IMR-90 (cell line): ENCODE measurements at regions not wholly inside any gene's neighbourhood (a gene's known extent, or its start where the extent isn't known, plus 50 kb on each side); places are given as distances from the start of the nearest gene placed in this dataset.
A peak's percentile ranks its signal among the peaks of the same experiment; 100 is the strongest.

ENCODE experiments used
- ATAC-seq: fragments of 200-7000 bp; cut with Tn5 transposase; 2 replicates; pipeline ENCODE4 v1.9.1; 2020; ENCODE audit warnings: low read depth, mild to moderate bottlenecking, moderate library complexity
- BruUV-seq: library from RNA; stranded (reverse); fragments of 400-500 nt; replicated peaks from 2 replicates; lab custom pipeline; 2021; lab: Mats Ljungman, UMichigan
- CTCF ChIA-PET: fragments of 300-600 bp; formaldehyde crosslinking; extraction: SDS; loops from one replicate; lab custom pipeline; 2021; ENCODE audit warnings: antibody characterized with exemption; lab: Yijun Ruan, JAX
- POLR2A ChIA-PET: fragments of 300-600 bp; sonication (Branson Sonifier 250); formaldehyde crosslinking; loops from one replicate; lab custom pipeline; 2022; ENCODE audit warnings: antibody characterized with exemption; ENCODE audit not compliant: unreplicated experiment; lab: Charles Lee
- DNase-seq: peaks from one replicate; pipeline ENCODE4 v3.0.0; 2013
- H2AFZ ChIP-seq: replicated peaks from 2 replicates; pipeline ENCODE3; 2013; ENCODE audit warnings: low read length, mild to moderate bottlenecking; ENCODE audit not compliant: poor library complexity
- H2AK5ac ChIP-seq: 2 replicates; pipeline ENCODE4 v1.6.1; 2013; ENCODE audit warnings: low read depth, low read length, inconsistent platforms
- H2AK9ac ChIP-seq: replicated peaks from 2 replicates; pipeline ENCODE3; 2013; ENCODE audit warnings: mild to moderate bottlenecking, low read depth, low read length, moderate library complexity; ENCODE audit not compliant: poor library complexity
- H2BK120ac ChIP-seq: 2 replicates; pipeline ENCODE4 v1.6.1; 2013; ENCODE audit warnings: low read depth, low read length, inconsistent platforms
- H2BK15ac ChIP-seq: 3 replicates; pipeline ENCODE4 v1.6.1; 2013; ENCODE audit warnings: low read depth, low read length, inconsistent platforms
- H2BK20ac ChIP-seq: 2 replicates; pipeline ENCODE4 v1.6.1; 2013; ENCODE audit warnings: low read depth, mild to moderate bottlenecking, inconsistent platforms, low read length, moderate library complexity
- H2BK5ac ChIP-seq: 2 replicates; pipeline ENCODE4 v1.6.1; 2013; ENCODE audit warnings: mild to moderate bottlenecking, low read depth, low read length, inconsistent platforms; ENCODE audit not compliant: poor library complexity, severe bottlenecking
- H3K14ac ChIP-seq: replicated peaks from 2 replicates; pipeline ENCODE4 v1.6.1; 2013; ENCODE audit warnings: low read depth, low read length, inconsistent platforms
- H3K18ac ChIP-seq: 2 replicates; pipeline ENCODE4 v1.6.1; 2013; ENCODE audit warnings: low read depth, low read length, control low read depth
- H3K23ac ChIP-seq: 2 replicates; pipeline ENCODE4 v1.6.1; 2013; ENCODE audit warnings: low read depth, low read length, inconsistent platforms
- H3K27ac ChIP-seq: 2 replicates; pipeline ENCODE4 v1.5.1; 2013; ENCODE audit warnings: mild to moderate bottlenecking, control low read depth, low read length; ENCODE audit not compliant: insufficient read depth
- H3K27me3 ChIP-seq: 2 replicates; pipeline ENCODE4 v1.6.1; 2013; ENCODE audit warnings: low read length; ENCODE audit not compliant: control insufficient read depth, insufficient read depth
- H3K36me3 ChIP-seq: 2 replicates; pipeline ENCODE4 v1.6.1; 2013; ENCODE audit warnings: low read length, mixed read lengths; ENCODE audit not compliant: control insufficient read depth, insufficient read depth
- H3K4ac ChIP-seq: 2 replicates; pipeline ENCODE4 v1.6.1; 2013; ENCODE audit warnings: low read depth, low read length, inconsistent platforms
- H3K4me1 ChIP-seq: 2 replicates; pipeline ENCODE4 v1.6.1; 2013; ENCODE audit warnings: low read length, mixed read lengths; ENCODE audit not compliant: control insufficient read depth, insufficient read depth
- H3K4me2 ChIP-seq: 2 replicates; pipeline ENCODE4 v1.6.1; 2013; ENCODE audit warnings: low read depth, mild to moderate bottlenecking, control low read depth, low read length, moderate library complexity
- H3K4me3 ChIP-seq: 2 replicates; pipeline ENCODE4 v1.5.1; 2013; ENCODE audit warnings: low read depth, mild to moderate bottlenecking, control low read depth, low read length, moderate library complexity; ENCODE audit not compliant: insufficient read depth
- H3K56ac ChIP-seq: 2 replicates; pipeline ENCODE4 v1.6.1; 2013; ENCODE audit warnings: low read length, inconsistent platforms; ENCODE audit not compliant: insufficient read depth; ENCODE audit errors: extremely low read depth
- H3K79me1 ChIP-seq, 2 experiments: 2 replicates each; pipeline ENCODE4 v1.6.1; 2013; ENCODE audit warnings: low read length in 2 of 2, inconsistent platforms in 1 of 2, low read depth in 1 of 2
- H3K9ac ChIP-seq: 2 replicates; pipeline ENCODE4 v1.6.1; 2013; ENCODE audit warnings: low read depth, low read length, control low read depth
- H3K9me1 ChIP-seq: 2 replicates; pipeline ENCODE4 v1.6.1; 2013; ENCODE audit warnings: low read length, inconsistent platforms; ENCODE audit not compliant: insufficient read depth
- H3K9me3 ChIP-seq: 2 replicates; pipeline ENCODE4 v1.6.1; 2013; ENCODE audit warnings: low read length; ENCODE audit not compliant: control insufficient read depth, insufficient read depth
- H4K20me1 ChIP-seq: 2 replicates; pipeline ENCODE4 v1.6.1; 2013; ENCODE audit warnings: low read length, inconsistent platforms; ENCODE audit not compliant: insufficient read depth
- H4K5ac ChIP-seq: 2 replicates; pipeline ENCODE4 v1.6.1; 2013; ENCODE audit warnings: mild to moderate bottlenecking, low read depth, low read length, control low read depth
- H4K8ac ChIP-seq, 2 experiments: 2 replicates each; pipeline ENCODE4 v1.6.1; 2013; ENCODE audit warnings: low read depth in 2 of 2, low read length in 2 of 2, control low read depth in 1 of 2, inconsistent platforms in 1 of 2
- H4K91ac ChIP-seq: 2 replicates; pipeline ENCODE4 v1.6.1; 2013; ENCODE audit warnings: low read depth, low read length, inconsistent platforms; ENCODE audit not compliant: insufficient read depth
- BHLHE40 ChIP-seq: fragments of 150-350 bp; IDR thresholded peaks from 2 replicates; pipeline ENCODE4 v1.6.1; 2016; ENCODE audit warnings: mild to moderate bottlenecking, low read depth, low read length
- CEBPB ChIP-seq: IDR thresholded peaks from 2 replicates; pipeline ENCODE4 v1.6.1; 2012; ENCODE audit warnings: low read depth, low read length, improper control_type of control experiment
- CHD1 ChIP-seq: IDR thresholded peaks from 2 replicates; pipeline ENCODE4 v1.6.1; 2012; ENCODE audit warnings: low read depth, low read length, improper control_type of control experiment
- CTCF ChIP-seq: conservative IDR thresholded peaks from 2 replicates; pipeline ENCODE4 v1.5.1; 2012; ENCODE audit warnings: mild to moderate bottlenecking, low read depth, low read length, improper control_type of control experiment
- FOS ChIP-seq: fragments of 150-350 bp; IDR thresholded peaks from 2 replicates; pipeline ENCODE4 v1.6.1; 2016; ENCODE audit warnings: low read depth, low read length
- MAZ ChIP-seq: IDR thresholded peaks from 2 replicates; pipeline ENCODE4 v1.6.1; 2012; ENCODE audit warnings: low read depth, mild to moderate bottlenecking, low read length, improper control_type of control experiment, moderate library complexity, borderline replicate concordance
- MXI1 ChIP-seq: IDR thresholded peaks from 2 replicates; pipeline ENCODE4 v1.6.1; 2012; ENCODE audit warnings: low read depth, mild to moderate bottlenecking, low read length, moderate library complexity, borderline replicate concordance
- NFE2L2 ChIP-seq: fragments of 150-350 bp; IDR thresholded peaks from 2 replicates; pipeline ENCODE4 v1.6.1; 2016; ENCODE audit warnings: low read depth, mild to moderate bottlenecking, low read length
- POLR2A ChIP-seq: IDR thresholded peaks from 2 replicates; pipeline ENCODE4 v1.6.1; 2012; ENCODE audit warnings: mild to moderate bottlenecking, low read depth, low read length
- RCOR1 ChIP-seq: IDR thresholded peaks from 2 replicates; pipeline ENCODE4 v1.6.1; 2012; ENCODE audit warnings: mild to moderate bottlenecking, low read length, improper control_type of control experiment; ENCODE audit not compliant: insufficient replicate concordance
- SMC3 ChIP-seq: fragments of 150-350 bp; IDR thresholded peaks from 2 replicates; pipeline ENCODE4 v1.6.1; 2016; ENCODE audit warnings: low read depth, mild to moderate bottlenecking, antibody characterized with exemption, low read length, moderate library complexity
- USF2 ChIP-seq: fragments of 150-350 bp; IDR thresholded peaks from 2 replicates; pipeline ENCODE4 v1.6.1; 2017; ENCODE audit warnings: mild to moderate bottlenecking, antibody characterized with exemption, low read length, low read depth
- WGBS, 2 experiments: methylation state at CpG; one replicate each; pipeline versions ENCODE4 v1.1.5 to v1.1.7; 2013; ENCODE audit warnings: missing lambda C conversion rate in 2 of 2; ENCODE audit not compliant: insufficient read length in 1 of 2; ENCODE audit errors: extremely low coverage in 2 of 2; 5-methylcytosine and 5-hydroxymethylcytosine counted together
- dilution Hi-C: fragments of 300-500 bp; cut with HindIII; formaldehyde crosslinking; loops from one replicate; pipeline ENCODE4 v1.14.3; 2018; ENCODE audit warnings: low sequenced_read_pairs; ENCODE audit not compliant: unreplicated experiment
- in situ Hi-C: fragments of 300-500 bp; cut with MboI; formaldehyde crosslinking; loops from 3 replicates; pipeline ENCODE4 v1.14.3; 2019; ENCODE audit warnings: low sequenced_read_pairs, inconsistent platforms, mixed read lengths
- intact Hi-C: fragments of 100-400 bp; cut with micrococcal nuclease; formaldehyde crosslinking; loops from 2 replicates; pipeline ENCODE4 v1.10.0; 2022

DNA sequence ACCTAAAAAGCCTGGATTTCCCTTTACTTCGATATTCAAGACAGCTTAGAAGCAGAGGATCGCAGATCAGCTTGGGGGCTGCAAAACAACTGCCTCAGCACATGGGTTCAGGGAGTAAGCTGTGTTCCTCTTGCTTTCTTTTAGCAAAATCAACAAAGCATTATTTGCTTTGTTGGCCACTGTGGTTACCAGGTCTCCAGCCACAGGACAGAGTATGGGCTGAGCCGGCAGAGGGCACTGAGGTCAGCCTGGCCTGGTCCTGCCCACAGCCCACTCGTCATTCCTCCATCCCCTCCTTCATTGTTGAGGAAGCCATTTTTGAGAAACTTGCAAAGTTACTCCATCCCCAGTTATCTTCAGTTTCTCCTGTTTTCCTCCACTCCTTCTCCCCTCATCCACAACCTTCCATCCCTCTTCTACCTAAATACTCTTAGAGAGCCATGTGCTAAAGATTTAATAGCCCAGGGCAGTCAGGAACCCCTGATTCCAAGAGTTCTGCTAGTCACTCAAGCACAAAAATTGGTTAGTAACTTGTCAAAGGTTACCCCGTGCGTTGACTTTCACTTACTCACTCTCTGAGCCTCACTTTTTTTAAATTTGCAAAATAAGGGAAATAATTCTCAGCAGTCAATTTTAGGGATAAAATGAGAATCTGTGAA, 60.0 kb upstream of the HES1 start:
- Histone ChIP-seq H2AK5ac (no peak overlapping the region), H4K5ac (no peak overlapping the region), H3K4me1 (no peaks in the 10 kb centered on the region), H2AFZ (peak overlapping the region; percentile 54), H3K27me3 (peaks cover 57% of the 10 kb centered on the region), H3K9me3 (peaks cover 2% of the 10 kb centered on the region), H4K20me1 (no peaks in the 10 kb centered on the region), H4K91ac (no peak overlapping the region), H2BK20ac (no peak overlapping the region), H3K4me3 (no peak overlapping the region), H2BK15ac (no peak overlapping the region), H3K9ac (no peak overlapping the region), H3K23ac (no peak overlapping the region), H3K79me1 (no peaks in the 10 kb centered on the region), H2AK9ac (no peak overlapping the region), H3K27ac (no peak overlapping the region), H3K18ac (no peak overlapping the region), H3K4me2 (no peak overlapping the region), H4K8ac (no peak overlapping the region), H3K4ac (no peak overlapping the region), H3K56ac (no peak overlapping the region), H3K36me3 (no peaks in the 10 kb centered on the region), H3K14ac (no peak overlapping the region), H2BK5ac (no peak overlapping the region), H2BK120ac (no peak overlapping the region), H3K9me1 (no peaks in the 10 kb centered on the region)
- ChIA-PET CTCF (no interaction called here), POLR2A (interaction anchor here (0.6 kb wide), 1 partner anchor 15 kb away, joined by 4 read pairs; no protein-coding TSS in a partner anchor)
- dilution Hi-C loops = no loop called here
- WGBS, 2 experiments = no CpG with 5 or more reads among the region's 6 CpGs
- no TSS peak for BruUV-seq
- intact Hi-C loops = no loop called here
- in situ Hi-C loops = no loop called here
- ATAC-seq = no peak
- TF ChIP-seq SMC3 = no peak
- no peak for TF ChIP-seq FOS
- no peak for TF ChIP-seq MXI1
- no peak for TF ChIP-seq CEBPB
- no peak for TF ChIP-seq BHLHE40
- no peak for TF ChIP-seq POLR2A
- no peak for TF ChIP-seq CHD1
- no peak for TF ChIP-seq NFE2L2
- TF ChIP-seq CTCF = no peak
- TF ChIP-seq RCOR1 = no peak
- no peak for TF ChIP-seq USF2
- no peak for TF ChIP-seq MAZ
- DNase-seq = no peak
